Activated effector memory CD4-positive, alpha-beta T cell treated with anti-CD3 and anti-CD28 coated beads, Interleukin-2, amount 50 U/mL, for 16 hours (primary cell): ENCODE measurements at regions not wholly inside any gene's neighbourhood (a gene's known extent, or its start where the extent isn't known, plus 50 kb on each side); places are given as distances from the start of the nearest gene placed in this dataset.
"Not testable (repeated sequence)": the region's sequence is repeated elsewhere in the genome, so short reads cannot be mapped to it uniquely, and the experiment has no call there.

Experiments used
- DNase-seq: peaks from one replicate; pipeline ENCODE4 v3.0.0-alpha.2; 2020

- DNase-seq = no peak
These were observed 714.9 kb upstream of the MEF2C start for GRCh38 chr5:89597878-89598277.

- no peak for DNase-seq
These were observed 713.8 kb upstream of the MEF2C start for GRCh38 chr5:89596821-89597220.

GRCh38 chr5:89595056-89595455 lies 712.1 kb upstream of the MEF2C start:
- DNase-seq = no peak

GRCh38 chr5:89584339-89584956 lies 701.5 kb upstream of the MEF2C start:
- no peak for DNase-seq

GRCh38 chr5:89583534-89583933 lies 700.5 kb upstream of the MEF2C start:
- no peak for DNase-seq

- DNase-seq = no peak
These were observed 699.9 kb upstream of the MEF2C start for GRCh38 chr5:89582768-89583339.

GRCh38 chr5:89580976-89581375 lies 698.0 kb upstream of the MEF2C start:
- DNase-seq = no peak

- DNase-seq = no peak
These were observed 692.3 kb upstream of the MEF2C start for GRCh38 chr5:89575319-89575718.

- DNase-seq = no peak
These were observed 690.4 kb upstream of the MEF2C start for GRCh38 chr5:89573345-89573744.

GRCh38 chr5:89572696-89573095 lies 689.7 kb upstream of the MEF2C start:
- DNase-seq = no peak

GRCh38 chr5:89570557-89570956 lies 687.6 kb upstream of the MEF2C start:
- DNase-seq = no peak

GRCh38 chr5:89566340-89566739 lies 683.4 kb upstream of the MEF2C start:
- no peak for DNase-seq

GRCh38 chr5:89560696-89561095 lies 677.7 kb upstream of the MEF2C start:
- no peak for DNase-seq

- no peak for DNase-seq
These were observed 673.4 kb upstream of the MEF2C start for GRCh38 chr5:89556215-89556913.

- DNase-seq = no peak
These were observed 663.7 kb upstream of the MEF2C start for GRCh38 chr5:89546657-89547056.

- no peak for DNase-seq
These were observed 662.6 kb upstream of the MEF2C start for GRCh38 chr5:89545626-89546025.

GRCh38 chr5:89545076-89545475 lies 662.1 kb upstream of the MEF2C start:
- DNase-seq = no peak

GRCh38 chr5:89542736-89543135 lies 659.8 kb upstream of the MEF2C start:
- DNase-seq = no peak

GRCh38 chr5:89537800-89538199 lies 654.8 kb upstream of the MEF2C start:
- no peak for DNase-seq

GRCh38 chr5:89536020-89536419 lies 653.0 kb upstream of the MEF2C start:
- no peak for DNase-seq

- no peak for DNase-seq
These were observed 652.4 kb upstream of the MEF2C start for GRCh38 chr5:89535411-89535810.

GRCh38 chr5:89534331-89534730 lies 651.3 kb upstream of the MEF2C start:
- DNase-seq = no peak

- no peak for DNase-seq
These were observed 641.8 kb upstream of the MEF2C start for GRCh38 chr5:89524785-89525184.

- DNase-seq = not testable (repeated sequence)
These were observed 640.9 kb upstream of the MEF2C start for GRCh38 chr5:89523867-89524266.

GRCh38 chr5:89520771-89521170 lies 637.8 kb upstream of the MEF2C start:
- no peak for DNase-seq
